Left renal pelvis (tissue), 4 donors: ENCODE measurements at regions not wholly inside any gene's neighbourhood (a gene's known extent, or its start where the extent isn't known, plus 50 kb on each side); places are given as distances from the start of the nearest gene placed in this dataset.
A peak's percentile ranks its signal among the peaks of the same experiment; 100 is the strongest.
"Not testable (repeated sequence)": the region's sequence is repeated elsewhere in the genome, so short reads cannot be mapped to it uniquely, and the experiment has no call there.

Experiments used
- DNase-seq, 4 donors: peaks; one replicate each; pipeline ENCODE4 v3.0.0-alpha.2; 2013; ENCODE audit warnings: low read depth in 4 of 4, low spot score in 3 of 4

GRCh38 chr15:96790004-96790403 lies 459.5 kb downstream of the NR2F2 start:
- no peak for DNase-seq

DNA sequence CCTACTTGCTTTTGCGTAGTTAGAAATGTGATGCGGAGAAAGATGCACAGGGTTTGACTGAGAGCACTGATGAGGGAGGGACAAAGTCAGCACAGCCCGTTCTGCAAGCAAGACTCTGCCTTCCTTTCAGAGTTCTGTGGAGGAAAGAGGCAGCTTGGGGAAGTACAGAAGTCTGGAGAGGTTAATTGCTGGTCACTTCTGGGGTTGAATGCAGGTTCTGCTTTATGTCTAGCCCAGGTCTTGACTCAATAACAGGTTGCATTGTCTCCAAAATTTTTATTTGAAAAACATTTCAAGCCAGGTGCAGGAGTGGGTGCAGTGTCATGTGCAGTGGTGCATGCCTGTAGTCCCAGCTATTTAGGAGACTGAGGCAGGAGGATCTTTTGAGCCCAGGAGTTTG lies 461.7 kb downstream of the NR2F2 start:
- DNase-seq: no peak

DNA sequence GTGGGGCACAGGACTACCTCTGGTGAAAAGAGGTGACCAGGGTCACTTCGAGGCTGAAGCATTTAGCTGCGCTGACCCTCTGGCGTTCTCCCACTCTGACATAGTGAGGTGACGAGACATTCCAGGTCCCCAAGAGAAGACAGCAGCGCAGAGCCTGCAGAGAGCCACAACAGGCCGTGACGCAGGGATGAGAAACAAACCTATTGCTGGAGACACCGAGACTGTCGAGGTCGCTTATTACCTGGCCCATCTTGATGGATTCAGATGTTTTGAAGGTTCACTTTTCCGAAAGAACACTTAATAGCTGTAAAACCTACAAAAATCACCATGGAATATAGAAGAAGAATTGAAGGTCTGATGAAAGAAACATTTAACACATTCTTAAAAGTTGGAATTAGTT lies 466.3 kb downstream of the NR2F2 start:
- no peak for DNase-seq

DNA sequence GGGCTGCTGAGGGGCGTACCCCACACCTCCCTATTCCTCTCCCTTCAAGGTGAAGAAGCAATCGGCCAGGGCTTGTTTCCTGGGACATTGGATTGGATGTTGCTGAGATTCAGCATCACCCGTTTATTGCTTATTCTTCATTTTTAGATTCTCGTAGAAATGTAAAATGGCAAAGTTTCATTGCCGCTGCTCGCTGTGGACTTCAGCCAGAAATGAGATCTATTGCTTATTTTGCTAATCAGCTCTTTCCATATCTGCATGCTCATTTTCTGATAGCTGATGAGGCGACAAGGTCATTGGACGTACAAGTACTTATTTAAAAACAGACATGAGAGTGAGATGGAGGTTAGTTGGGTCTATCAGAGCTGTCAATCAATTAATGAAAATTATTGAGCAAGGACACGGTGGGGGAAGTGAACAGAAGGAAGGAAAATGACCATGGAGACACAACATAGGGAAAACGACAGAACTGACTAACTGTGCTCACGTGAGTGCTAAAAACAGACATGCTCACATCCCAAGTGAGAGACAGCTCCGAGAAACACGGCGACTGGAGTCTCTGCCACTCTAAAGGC lies 471.2 kb downstream of the NR2F2 start:
- DNase-seq: no peak

DNA sequence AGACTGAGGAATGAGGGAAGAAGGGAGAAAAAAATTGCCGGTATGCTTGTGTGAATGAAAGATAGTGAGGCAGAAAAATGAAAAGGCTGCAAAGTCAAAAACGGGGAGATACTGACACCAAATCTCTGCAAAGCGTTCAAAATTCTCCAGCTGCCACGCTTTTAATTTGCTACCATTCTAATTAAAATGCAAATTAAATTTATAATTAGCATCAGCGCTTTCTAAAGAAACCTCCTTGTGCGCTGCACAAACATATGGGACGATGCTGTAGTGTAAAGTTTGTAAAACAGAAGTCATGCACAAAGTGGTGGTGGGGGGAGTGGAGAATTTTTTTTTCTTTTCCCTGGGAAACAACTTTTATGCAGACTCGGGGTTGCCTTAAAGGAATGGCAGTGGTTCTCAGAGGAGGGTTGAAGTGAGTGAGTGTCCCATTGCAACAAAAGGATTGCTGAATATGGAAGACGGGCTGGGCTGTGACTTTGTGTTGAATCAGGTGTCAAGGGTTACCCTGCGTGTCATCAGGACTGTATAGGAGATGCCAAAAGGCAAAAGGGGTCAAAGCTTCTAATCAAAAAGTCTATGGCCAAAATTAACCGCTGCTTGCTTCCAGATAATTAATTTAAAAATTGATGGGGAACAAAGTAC lies 472.2 kb downstream of the NR2F2 start:
- no peak for DNase-seq

- no peak for DNase-seq
Observed at GRCh38 chr15:96804754-96805153, 474.3 kb downstream of the NR2F2 start.

- no peak for DNase-seq
Observed at GRCh38 chr15:96807361-96807760, 476.9 kb downstream of the NR2F2 start.

- DNase-seq: no peak
Observed at GRCh38 chr15:96817900-96818299, 487.4 kb downstream of the NR2F2 start.

DNA sequence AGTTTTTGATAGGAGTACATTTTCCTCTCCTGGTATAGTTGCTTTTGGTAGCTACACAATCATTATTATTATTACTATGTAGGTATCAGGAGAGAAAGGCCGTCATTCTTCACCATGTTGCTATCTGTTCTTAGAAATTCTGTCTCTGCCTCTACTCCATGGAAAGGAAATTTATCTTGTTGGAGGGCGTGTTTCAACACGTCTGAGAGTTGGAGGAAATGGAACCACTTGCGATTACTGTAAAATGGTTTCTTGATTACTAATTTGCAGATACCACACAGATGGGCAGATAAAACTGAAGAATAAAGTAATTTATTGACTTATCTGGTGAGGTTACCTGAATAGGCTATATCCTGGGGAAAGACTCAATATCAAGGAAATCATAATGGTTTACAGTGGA lies 488.4 kb downstream of the NR2F2 start:
- DNase-seq: no peak

GRCh38 chr15:96827981-96828380 lies 497.5 kb downstream of the NR2F2 start:
- DNase-seq: no peak

DNA sequence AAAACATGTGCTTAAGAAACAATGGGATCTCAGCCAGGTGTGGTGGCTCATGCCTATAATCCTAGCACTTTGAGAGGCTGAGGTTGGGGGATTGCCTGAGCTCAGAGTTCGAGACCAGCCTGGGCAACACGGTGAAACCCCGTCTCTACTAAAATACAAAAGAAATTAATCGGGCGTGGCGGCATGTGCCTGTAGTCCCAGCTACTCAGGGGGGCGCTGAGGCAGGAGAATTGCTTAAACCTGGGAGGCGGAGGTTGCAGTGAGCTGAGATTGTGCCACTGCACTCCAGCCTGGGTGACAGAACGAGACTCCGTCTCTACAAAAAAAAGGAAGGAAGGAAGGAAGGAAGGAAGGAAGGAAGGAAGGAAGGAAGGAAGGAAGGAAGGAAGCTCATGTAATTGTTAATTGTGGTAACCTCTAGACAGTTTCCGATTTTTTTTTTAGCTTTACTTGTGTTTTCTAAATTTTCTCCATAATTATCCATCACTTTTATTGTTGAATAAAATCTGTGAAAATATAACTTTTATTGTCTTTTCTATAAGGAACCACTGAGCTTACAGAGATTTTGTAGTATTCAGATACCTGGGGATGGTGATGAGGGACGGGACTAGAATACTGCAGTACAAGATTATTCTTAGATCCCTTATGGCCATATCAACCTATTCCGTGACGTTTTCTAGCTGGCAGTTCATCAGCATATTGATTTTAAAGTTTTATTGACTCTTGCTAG lies 506.9 kb downstream of the NR2F2 start:
- DNase-seq: no peak

- DNase-seq: no peak
Observed at GRCh38 chr15:96838081-96838480, 507.6 kb downstream of the NR2F2 start.

DNA sequence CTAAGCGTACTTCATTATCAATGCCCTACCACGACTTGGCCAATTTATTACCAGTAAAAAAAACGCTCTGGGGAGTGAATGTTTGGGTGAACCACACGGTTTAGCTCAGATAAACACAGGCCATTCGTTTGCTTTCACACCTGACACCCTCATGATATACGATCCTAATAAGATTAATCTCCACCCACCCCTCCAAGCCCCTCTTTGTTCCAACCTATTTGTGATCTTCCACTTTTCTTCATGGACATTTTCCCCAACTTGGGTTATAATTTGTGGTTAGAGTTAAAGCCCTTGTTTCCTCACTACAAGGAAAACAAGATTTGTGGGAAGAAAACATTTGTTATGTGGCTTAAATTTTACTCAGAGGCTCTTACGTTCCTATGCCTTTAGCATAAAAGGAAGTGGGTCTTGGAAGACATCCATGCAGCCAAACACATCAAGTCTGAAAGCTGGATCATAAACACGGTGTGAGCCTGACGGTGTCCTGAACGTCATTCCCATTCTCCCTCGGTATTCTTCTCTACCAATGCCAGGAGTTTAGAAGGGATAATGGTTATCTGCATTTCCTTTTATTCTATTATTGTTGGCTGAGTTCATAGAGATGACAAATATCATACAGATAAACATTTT lies 518.9 kb downstream of the NR2F2 start:
- peak in 3 of 4 donors; percentile 12 to 60 (median 38) for DNase-seq

DNA sequence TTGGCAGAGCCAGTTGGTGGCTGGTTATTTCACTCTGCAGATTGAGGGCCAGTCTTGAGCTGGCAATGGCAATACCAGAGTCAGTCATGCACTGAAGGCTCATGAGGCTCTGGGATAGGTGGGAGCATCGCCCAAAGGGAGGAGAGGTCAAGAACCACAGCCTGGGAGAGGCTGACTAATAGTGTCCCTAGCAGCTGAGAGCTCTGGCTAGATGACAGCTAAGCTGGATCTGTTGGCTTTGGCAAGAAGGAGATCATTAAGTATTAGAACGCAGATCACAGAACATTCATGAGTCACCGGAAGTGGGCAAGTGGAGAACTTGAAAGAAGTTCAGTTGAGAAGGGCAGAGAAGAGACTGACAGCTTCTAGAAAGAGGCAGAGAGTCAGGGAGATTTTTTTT lies 521.1 kb downstream of the NR2F2 start:
- DNase-seq: no peak

DNA sequence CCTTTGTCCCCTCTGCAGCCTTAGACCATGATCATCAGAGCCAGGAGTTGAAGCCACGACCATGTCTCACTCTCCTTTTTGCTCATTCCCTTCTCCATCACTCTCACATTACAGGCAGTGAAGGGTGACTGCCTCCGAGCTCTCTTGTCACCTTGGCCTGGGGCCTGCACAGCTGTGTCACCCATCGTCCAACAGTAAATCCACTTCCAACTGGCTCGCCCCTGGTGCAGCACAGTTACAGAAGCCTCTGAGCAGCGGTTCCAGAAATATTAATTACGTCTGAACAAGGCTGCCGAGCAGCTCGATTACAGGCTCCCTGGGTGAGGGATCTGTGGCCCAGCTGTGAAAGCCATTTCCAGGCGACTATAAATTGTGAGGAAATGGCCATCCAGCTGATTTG lies 528.2 kb downstream of the NR2F2 start:
- DNase-seq: no peak

DNA sequence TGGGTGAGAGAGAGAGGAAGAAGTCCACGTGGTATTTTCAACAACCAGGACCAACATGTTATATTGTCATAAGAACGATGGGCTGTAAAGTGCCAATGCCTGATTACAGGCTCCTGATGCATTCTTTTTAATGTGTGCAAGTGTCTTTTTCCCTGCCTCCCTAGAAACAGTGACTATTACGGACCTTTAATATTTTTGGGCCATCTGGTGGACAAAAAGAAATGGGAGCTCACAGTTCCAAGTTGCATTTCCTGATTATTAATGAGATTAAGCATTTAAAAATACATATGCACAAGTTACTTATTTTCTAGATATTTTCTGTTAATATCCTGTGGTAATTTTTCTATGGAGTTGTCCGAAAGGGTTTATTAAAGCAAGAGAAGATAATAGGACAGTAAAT lies 530.2 kb downstream of the NR2F2 start:
- DNase-seq: peak in 1 of 4 donors; percentile 6

DNA sequence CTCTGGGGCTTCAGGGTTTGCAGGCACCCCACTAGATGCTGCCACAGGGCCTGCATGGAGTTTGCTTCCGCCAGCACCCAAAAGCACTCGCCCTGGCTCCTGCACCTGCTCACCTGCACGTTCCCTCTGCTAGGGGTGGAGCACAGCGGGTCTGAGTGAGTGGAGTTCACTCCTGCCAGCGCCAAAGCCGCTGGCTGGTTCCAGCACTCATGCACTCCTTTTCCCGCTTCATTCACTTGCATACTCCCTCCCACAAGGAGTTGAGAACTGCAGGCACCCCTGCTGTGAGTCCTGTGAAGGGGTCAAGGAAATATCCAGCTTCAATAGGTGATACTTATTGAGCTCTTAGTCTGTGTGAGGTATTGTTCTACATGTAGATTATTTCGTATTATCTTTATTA lies 537.5 kb downstream of the NR2F2 start:
- no peak for DNase-seq

- DNase-seq: no peak
Observed at GRCh38 chr15:96869122-96869521, 538.6 kb downstream of the NR2F2 start.

DNA sequence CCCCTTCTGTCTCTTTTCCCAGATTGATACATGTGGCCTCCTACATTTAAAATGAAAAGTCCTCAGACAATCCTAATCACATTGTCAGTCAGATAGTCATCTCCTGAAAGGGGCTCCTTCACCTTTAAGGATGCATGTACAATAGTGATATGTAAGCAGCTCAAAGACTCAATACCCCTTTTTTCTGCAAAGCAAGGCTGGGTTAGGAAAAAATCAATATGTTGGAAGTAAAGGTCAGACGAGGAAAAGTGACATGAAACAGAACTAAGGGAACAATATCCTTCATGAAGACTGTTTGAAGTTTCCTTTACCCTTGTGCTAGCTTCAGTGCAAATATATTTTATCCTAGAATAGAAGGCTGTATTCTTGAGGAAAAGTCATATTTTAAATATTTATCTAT lies 539.3 kb downstream of the NR2F2 start:
- DNase-seq: no peak

- no peak for DNase-seq
Observed at GRCh38 chr15:96870580-96870979, 540.1 kb downstream of the NR2F2 start.

GRCh38 chr15:96877442-96877841 lies 546.9 kb downstream of the NR2F2 start:
- not testable (repeated sequence) for DNase-seq

GRCh38 chr15:96878129-96878528 lies 547.6 kb downstream of the NR2F2 start:
- no peak for DNase-seq
